ENCODE measurements at regions not wholly inside any gene's neighbourhood (a gene's known extent, or its start where the extent isn't known, plus 50 kb on each side); places are given as distances from the start of the nearest gene placed in this dataset.

- TF ChIP-seq POLR2A (IDR thresholded peaks at IDR 0.05): no peak
- TF ChIP-seq, protein P1, sequence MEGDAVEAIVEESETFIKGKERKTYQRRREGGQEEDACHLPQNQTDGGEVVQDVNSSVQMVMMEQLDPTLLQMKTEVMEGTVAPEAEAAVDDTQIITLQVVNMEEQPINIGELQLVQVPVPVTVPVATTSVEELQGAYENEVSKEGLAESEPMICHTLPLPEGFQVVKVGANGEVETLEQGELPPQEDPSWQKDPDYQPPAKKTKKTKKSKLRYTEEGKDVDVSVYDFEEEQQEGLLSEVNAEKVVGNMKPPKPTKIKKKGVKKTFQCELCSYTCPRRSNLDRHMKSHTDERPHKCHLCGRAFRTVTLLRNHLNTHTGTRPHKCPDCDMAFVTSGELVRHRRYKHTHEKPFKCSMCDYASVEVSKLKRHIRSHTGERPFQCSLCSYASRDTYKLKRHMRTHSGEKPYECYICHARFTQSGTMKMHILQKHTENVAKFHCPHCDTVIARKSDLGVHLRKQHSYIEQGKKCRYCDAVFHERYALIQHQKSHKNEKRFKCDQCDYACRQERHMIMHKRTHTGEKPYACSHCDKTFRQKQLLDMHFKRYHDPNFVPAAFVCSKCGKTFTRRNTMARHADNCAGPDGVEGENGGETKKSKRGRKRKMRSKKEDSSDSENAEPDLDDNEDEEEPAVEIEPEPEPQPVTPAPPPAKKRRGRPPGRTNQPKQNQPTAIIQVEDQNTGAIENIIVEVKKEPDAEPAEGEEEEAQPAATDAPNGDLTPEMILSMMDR (IDR thresholded peaks at IDR 0.05): no peak
- no peak for TF ChIP-seq EP300 (IDR thresholded peaks at IDR 0.05)
Observed at GRCh38 chr5:111902436-111902835, 145.4 kb upstream of the NREP start.
